ENCODE measurements at regions not wholly inside any gene's neighbourhood (a gene's known extent, or its start where the extent isn't known, plus 50 kb on each side); places are given as distances from the start of the nearest gene placed in this dataset.

GRCh38 chr10:130994191-130994590 lies 317.3 kb downstream of the TCERG1L start:
- FAIRE-seq = no peak

GRCh38 chr10:130994845-130995244 lies 316.7 kb downstream of the TCERG1L start:
- no peak for FAIRE-seq

GRCh38 chr10:130997267-130998045 lies 314.1 kb downstream of the TCERG1L start:
- FAIRE-seq = no peak

- FAIRE-seq = no peak
These were observed 313.5 kb downstream of the TCERG1L start for GRCh38 chr10:130998046-130998435.

GRCh38 chr10:130998642-130999041 lies 312.9 kb downstream of the TCERG1L start:
- no peak for FAIRE-seq

- no peak for FAIRE-seq
These were observed 311.9 kb downstream of the TCERG1L start for GRCh38 chr10:130999376-131000202.

- FAIRE-seq = no peak
These were observed 311.3 kb downstream of the TCERG1L start for GRCh38 chr10:131000244-131000643.

GRCh38 chr10:131000743-131001142 lies 310.8 kb downstream of the TCERG1L start:
- FAIRE-seq = no peak

- FAIRE-seq = no peak
These were observed 310.1 kb downstream of the TCERG1L start for GRCh38 chr10:131001438-131001837.

- FAIRE-seq = no peak
These were observed 309.3 kb downstream of the TCERG1L start for GRCh38 chr10:131002031-131002861.

GRCh38 chr10:131003455-131003854 lies 308.1 kb downstream of the TCERG1L start:
- no peak for FAIRE-seq

GRCh38 chr10:131004276-131004675 lies 307.2 kb downstream of the TCERG1L start:
- FAIRE-seq = no peak

GRCh38 chr10:131006458-131007256 lies 304.9 kb downstream of the TCERG1L start:
- no peak for FAIRE-seq

- no peak for FAIRE-seq
These were observed 301.7 kb downstream of the TCERG1L start for GRCh38 chr10:131009791-131010190.

- FAIRE-seq = no peak
These were observed 300.5 kb downstream of the TCERG1L start for GRCh38 chr10:131010965-131011575.

GRCh38 chr10:131011936-131012640 lies 299.4 kb downstream of the TCERG1L start:
- FAIRE-seq = no peak

- no peak for FAIRE-seq
These were observed 298.9 kb downstream of the TCERG1L start for GRCh38 chr10:131012641-131012985.

GRCh38 chr10:131013281-131013912 lies 298.1 kb downstream of the TCERG1L start:
- no peak for FAIRE-seq

- FAIRE-seq = no peak
These were observed 297.2 kb downstream of the TCERG1L start for GRCh38 chr10:131014271-131014670.

- no peak for FAIRE-seq
These were observed 296.2 kb downstream of the TCERG1L start for GRCh38 chr10:131015271-131015670.

- FAIRE-seq = no peak
These were observed 295.0 kb downstream of the TCERG1L start for GRCh38 chr10:131016556-131016955.

Measured in A204.1 (cell line).